A549 (cell line): ENCODE measurements at regions not wholly inside any gene's neighbourhood (a gene's known extent, or its start where the extent isn't known, plus 50 kb on each side); places are given as distances from the start of the nearest gene placed in this dataset.

Experiments
- ZNF302 ChIP-seq: fragments of 250-450 bp; sonication (Bioruptor Pico); IDR thresholded peaks from 2 replicates; pipeline ENCODE4 v1.9.0; 2021; ENCODE audit warnings: inconsistent platforms, mild to moderate bottlenecking, moderate library complexity
- TF ChIP-seq, protein P1 (sequence below): fragments of >200 bp; sonication (Bioruptor Twin); formaldehyde crosslinking; IDR thresholded peaks from 3 replicates; pipeline ENCODE4 v1.5.1; 2016
- TF ChIP-seq, protein P2 (sequence below): fragments of 450-650 bp; IDR thresholded peaks from 2 replicates; pipeline ENCODE4 v1.6.1; 2014; ENCODE audit warnings: antibody characterized with exemption

DNA sequence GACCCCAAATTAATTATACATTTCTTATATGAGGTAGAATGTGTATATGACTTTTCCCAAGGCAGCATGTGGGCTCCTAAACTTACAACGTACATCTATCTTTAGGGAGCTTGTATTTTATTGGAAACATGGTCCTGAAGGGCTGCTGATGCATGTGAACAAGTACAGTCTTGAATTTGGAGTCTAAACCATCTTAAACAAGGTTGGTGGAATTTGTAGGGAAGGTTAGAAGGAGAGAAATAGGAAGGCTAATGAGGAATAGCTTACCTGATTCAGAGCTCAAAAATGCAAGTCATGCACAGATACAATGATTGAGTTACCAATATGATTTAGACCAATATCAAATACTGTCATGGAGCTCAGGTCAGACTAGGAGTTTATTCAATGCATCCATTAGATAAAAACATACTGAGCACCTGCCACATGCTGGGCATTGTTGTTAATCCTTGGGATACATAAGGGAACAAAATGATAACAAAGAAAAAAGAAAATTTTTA, 458.6 kb upstream of the ETAA1 start:
- TF ChIP-seq, protein P1, sequence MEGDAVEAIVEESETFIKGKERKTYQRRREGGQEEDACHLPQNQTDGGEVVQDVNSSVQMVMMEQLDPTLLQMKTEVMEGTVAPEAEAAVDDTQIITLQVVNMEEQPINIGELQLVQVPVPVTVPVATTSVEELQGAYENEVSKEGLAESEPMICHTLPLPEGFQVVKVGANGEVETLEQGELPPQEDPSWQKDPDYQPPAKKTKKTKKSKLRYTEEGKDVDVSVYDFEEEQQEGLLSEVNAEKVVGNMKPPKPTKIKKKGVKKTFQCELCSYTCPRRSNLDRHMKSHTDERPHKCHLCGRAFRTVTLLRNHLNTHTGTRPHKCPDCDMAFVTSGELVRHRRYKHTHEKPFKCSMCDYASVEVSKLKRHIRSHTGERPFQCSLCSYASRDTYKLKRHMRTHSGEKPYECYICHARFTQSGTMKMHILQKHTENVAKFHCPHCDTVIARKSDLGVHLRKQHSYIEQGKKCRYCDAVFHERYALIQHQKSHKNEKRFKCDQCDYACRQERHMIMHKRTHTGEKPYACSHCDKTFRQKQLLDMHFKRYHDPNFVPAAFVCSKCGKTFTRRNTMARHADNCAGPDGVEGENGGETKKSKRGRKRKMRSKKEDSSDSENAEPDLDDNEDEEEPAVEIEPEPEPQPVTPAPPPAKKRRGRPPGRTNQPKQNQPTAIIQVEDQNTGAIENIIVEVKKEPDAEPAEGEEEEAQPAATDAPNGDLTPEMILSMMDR = no peak
- TF ChIP-seq, protein P2, sequence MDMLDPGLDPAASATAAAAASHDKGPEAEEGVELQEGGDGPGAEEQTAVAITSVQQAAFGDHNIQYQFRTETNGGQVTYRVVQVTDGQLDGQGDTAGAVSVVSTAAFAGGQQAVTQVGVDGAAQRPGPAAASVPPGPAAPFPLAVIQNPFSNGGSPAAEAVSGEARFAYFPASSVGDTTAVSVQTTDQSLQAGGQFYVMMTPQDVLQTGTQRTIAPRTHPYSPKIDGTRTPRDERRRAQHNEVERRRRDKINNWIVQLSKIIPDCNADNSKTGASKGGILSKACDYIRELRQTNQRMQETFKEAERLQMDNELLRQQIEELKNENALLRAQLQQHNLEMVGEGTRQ = no peak
- TF ChIP-seq ZNF302 (CRISPR knock-in tag) = no peak
